ENCODE measurements at regions not wholly inside any gene's neighbourhood (a gene's known extent, or its start where the extent isn't known, plus 50 kb on each side); places are given as distances from the start of the nearest gene placed in this dataset.

DNA sequence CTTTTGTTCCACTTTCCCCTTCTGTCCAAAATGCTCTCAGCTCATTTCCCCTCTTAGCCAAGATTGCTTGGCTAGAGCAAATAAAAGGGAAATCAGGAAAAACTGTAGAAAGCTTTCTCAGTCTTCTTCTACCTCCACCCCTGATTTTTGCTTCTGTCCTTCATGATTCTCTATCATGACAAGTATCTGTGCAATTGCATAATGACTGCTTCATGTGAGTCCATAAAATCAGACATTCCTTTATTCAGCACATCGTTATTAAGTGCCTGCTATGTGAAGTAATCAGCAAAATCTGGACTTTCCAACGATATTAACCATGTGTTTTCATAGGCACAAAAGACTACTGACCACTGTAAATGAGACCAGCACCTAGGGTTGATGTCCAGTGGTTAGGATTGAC lies 321.5 kb upstream of the CBLB start:
- no peak for TF ChIP-seq POLR2AphosphoS5 (IDR thresholded peaks at IDR 0.05)
- no peak for TF ChIP-seq EP300 (IDR thresholded peaks at IDR 0.05; ENCODE audit: low read depth)
- TF ChIP-seq, protein P1, sequence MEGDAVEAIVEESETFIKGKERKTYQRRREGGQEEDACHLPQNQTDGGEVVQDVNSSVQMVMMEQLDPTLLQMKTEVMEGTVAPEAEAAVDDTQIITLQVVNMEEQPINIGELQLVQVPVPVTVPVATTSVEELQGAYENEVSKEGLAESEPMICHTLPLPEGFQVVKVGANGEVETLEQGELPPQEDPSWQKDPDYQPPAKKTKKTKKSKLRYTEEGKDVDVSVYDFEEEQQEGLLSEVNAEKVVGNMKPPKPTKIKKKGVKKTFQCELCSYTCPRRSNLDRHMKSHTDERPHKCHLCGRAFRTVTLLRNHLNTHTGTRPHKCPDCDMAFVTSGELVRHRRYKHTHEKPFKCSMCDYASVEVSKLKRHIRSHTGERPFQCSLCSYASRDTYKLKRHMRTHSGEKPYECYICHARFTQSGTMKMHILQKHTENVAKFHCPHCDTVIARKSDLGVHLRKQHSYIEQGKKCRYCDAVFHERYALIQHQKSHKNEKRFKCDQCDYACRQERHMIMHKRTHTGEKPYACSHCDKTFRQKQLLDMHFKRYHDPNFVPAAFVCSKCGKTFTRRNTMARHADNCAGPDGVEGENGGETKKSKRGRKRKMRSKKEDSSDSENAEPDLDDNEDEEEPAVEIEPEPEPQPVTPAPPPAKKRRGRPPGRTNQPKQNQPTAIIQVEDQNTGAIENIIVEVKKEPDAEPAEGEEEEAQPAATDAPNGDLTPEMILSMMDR (IDR thresholded peaks at IDR 0.05) = no peak

Measured in transverse colon (tissue), 4 donors.